Stimulated activated CD4-positive, alpha-beta T cell treated with anti-CD3 and anti-CD28 coated beads, Interleukin-2, amount 100 ng/mL, for 24 hours (primary cell): ENCODE measurements at regions not wholly inside any gene's neighbourhood (a gene's known extent, or its start where the extent isn't known, plus 50 kb on each side); places are given as distances from the start of the nearest gene placed in this dataset.

Experiments
- DNase-seq, 2 donors: peaks; one replicate each; pipeline ENCODE4 v3.0.0-alpha.2; 2020

DNA sequence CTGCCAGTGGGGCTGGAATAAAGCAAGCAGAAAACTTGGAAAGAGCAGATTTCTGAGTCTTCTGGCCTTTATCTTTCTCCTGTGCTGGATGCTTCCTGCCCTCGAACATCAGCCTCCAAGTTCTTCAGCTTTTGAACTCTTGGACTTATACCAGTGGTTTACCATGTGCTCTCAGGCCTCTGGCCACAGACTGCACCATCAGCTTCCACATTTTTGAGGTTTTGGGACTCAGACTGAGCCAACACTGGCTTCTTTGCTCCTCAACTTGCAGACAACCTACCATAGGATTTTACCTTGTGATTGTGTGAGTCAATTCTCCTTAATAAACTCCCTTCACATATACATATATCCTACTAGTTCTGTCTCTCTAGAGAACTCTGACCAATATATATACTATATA lies 706.6 kb downstream of the NR2F2 start:
- no peak for DNase-seq

DNA sequence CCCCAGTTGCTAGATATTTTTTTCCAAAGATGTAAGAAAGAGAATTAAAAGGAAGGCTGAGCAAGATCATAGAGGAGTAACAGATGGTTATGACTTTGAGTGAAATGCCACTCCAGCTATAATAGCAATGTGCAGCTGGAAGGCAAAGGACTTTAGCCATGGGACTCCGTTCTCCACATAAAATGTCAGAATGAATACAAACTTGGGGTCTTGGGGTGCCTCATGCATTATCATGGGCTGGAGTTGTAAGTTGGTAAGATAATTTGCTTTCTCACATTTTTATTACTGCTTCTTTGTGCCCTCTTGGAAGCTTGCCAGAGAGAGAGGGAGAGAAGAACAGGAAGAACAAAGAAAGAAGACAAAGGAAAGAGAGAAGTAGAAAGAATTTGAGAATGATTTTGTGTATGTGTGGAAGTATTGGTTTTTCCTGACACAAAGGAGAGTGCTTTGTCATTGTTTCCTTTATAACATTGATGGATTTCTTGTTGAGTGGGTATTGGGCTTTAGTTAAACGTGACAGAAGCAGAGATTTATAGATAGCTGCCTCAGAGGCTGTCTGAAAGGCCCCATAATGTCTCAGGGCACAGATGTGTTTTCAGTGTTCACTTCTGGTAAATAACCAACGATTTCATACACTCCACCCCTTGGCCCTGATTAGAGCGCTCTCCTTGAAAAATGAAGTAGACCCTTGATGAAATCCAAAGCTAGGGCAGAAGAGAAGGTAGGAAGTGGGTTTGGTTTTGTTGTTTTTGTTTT lies 715.3 kb downstream of the NR2F2 start:
- no peak for DNase-seq

DNA sequence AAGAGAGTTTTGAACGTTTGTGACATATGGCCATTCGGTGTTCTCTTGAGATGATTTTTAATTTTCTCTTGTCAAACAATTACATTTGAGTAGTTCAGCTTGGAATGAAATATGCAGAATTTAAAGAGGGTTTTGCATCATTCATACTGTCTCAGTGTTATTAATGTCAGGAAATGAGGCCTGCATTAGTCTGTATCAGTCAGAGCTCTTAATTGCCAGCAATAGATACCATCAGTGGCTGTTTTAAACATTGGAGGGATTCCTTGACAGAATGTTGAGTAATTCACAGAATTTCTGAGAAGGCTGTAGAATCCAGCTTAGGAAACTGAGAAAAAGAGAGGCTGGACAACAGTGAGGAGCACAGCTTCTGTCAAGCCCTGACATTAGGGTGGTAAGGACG lies 722.0 kb downstream of the NR2F2 start:
- no peak for DNase-seq

DNA sequence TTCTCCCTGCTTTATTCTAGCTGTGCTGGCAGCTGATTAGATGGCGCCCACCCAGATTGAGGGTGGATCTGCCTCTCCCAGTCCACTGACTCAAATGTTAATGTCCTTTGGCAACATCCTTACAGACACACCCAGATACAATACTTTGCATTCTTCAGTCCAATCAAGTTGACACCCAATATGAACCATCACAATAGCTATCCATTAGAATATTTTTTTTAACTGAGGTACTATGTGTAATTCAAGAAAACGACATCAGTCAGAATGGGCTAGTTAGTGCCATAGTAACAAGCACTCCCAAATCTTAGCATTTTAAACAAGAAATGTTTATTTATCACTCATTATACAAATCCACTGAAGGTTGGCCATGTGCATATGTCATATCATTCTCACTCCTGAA lies 723.1 kb downstream of the NR2F2 start:
- no peak for DNase-seq

DNA sequence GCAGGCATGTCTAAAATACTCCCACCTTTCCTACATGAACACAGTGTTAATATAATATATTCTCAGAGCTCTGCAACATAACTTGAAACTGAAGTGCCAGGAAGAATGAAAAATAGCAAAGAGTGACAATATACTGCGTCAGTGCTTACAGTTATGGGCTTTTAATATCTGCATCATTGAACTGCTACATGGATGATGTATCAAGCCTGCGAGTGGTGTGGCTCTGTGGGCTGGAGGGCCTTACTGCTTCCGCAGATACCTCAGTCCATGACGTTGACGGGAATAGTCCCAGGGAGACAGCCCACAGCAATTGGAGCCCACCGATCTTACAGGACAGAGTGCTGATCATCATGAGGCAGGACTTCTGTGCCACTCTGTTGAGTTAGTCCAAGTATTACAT lies 727.0 kb downstream of the NR2F2 start:
- DNase-seq, result no peak

DNA sequence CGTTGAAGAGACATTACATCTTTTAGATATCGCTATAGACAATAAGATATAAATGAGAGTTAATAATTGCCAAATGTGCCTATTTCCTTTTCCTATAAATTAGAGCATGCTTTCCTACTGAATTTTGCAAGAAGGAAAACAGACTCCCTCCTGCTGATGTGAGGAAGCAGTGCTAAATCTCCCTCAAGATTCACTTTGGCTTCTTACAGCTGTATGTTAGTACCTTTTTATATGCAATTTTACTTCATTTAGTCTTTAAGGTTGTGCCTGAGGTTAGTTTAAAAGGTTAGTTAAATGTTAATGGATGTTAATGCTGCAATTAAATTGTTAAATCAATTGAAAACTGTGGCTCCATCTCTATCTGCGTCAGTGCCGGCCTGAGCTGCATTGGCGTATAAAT lies 728.8 kb downstream of the NR2F2 start:
- no peak for DNase-seq

DNA sequence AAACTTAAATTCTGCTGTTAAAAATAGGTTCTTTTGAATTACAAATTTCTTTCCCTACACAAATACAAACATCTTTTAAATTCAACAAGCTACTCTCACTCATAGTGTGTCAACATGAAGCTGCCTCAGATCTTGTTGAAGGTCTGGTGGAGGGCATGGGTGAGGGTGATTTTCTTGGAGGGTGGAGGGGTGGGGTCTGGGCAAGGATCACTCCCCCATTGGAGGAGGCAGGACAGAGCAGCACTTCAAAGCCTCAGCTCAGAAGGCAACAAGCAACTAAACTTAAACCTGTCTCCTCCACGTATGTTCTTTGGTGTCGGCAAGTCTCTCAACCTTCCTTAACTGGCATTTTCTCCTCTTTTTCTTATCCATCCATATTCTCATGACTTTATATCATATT lies 730.9 kb downstream of the NR2F2 start:
- DNase-seq, result no peak

DNA sequence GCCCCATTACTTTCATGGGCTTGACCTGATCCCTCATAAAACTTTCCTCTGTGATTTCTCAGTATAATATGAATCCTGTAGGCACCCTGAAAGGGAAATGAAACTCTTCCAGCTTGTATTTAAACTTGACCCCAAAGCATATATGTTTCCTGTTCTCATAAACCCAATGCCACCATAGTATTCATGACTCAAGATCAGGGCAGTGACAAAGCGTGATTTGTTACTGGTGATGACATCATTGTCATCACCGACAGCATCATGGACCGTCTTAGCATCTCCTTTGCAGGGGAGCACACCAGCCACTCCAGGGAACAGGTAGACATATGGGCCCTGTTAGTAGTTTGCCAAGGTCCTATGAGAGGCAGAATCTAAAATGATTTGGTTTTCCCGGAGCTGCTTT lies 741.2 kb downstream of the NR2F2 start:
- no peak for DNase-seq

DNA sequence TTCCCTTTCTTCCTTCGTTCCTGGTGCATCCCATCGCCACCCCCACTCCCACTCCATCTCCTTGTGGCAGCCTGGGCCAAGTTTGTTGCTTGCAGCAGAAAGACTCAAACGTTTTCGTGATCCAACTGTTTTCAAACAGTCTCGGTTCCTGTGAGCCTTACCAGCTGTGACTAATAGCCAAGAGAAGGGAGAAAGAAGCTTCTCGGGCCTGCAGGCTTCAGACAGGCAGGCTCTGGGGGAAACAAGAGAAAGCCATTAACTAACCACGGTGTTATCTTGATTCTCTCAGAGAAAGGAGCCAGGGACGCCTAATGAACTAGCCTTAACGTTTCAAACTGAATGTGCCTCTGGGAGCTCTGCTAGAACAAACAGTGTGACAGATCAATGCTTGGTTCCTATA lies 742.0 kb downstream of the NR2F2 start:
- no peak for DNase-seq

DNA sequence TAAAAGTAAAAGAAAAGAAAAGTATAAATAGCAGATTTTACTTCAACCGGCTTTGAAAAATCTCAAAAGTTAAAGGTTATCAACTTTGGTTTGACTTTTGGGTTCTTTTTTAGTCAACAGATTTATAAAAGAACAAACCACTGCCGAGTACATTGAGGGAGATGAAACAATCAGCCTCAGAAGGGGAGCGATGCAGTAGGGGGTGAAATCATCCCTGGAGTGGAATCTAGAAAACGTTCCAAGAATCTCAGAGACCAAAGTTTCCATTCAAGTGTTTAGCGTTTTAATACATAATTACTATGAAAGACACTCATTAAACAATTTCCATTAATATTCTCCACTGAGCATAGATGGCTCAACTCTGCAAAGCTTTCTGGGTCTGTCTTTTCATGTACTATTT lies 745.5 kb downstream of the NR2F2 start:
- no peak for DNase-seq

DNA sequence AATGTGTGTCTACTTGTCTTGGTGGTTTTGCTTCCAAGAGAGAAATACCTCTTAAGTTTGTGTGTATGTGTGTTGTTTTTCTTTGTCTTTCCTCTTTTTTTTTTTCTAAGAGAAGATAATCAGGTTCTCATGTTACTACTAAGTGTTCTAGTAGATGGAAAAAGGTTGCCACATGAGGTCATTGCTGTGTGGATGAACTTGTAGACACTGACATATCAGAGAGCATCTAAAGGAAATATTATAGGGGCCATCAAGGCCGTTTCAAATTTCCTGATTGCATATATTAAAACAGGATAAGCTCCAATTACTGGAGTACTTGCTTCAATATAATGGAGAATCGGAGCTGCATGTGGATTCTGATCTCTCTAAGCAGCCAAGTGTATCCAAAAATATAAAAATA lies 747.5 kb downstream of the NR2F2 start:
- DNase-seq, result no peak

DNA sequence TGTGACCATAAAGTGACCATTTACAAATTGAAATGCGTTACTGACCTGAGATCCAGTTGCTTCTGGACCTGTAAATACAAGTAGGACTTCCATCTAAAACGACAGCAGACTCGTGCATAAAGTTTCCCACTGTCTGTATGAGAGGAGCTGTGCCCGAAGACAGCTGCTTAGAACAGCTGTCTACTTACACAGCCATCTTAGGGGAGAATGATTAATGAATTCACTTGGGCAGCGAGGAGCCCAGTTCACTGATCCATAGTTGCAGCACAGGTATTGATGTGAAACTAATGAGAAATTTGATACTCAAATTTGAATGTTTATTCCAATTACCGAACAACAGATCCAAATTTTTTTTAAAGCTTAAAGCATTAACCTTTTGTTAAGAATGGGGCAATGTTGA lies 748.1 kb downstream of the NR2F2 start:
- DNase-seq, result no peak

DNA sequence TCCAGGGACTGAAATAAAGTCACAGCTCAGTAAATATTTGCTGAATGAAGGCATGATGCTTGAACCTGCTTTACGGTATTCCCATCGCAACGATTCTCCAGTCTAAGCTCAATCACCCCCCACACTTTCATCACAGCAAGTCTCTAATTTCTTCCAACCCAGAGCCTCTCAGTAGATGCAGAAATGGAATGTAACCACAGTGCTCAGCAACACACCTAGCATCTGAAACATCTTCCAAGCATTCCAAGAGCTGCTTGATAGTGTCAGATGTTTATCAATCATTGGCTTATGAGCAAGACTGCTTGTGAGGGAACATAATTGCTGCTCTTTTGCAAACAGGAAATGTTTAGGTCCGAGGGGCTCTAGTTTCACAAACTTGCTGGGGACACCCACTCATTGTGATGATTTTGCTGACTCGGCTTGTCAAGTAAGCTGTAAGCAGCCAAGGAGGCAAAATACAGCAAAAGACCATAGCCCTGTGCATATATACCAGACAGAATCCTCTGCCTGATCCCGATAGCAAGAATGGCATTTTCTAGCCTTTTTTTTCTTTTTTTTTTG lies 751.2 kb downstream of the NR2F2 start:
- DNase-seq, result no peak

DNA sequence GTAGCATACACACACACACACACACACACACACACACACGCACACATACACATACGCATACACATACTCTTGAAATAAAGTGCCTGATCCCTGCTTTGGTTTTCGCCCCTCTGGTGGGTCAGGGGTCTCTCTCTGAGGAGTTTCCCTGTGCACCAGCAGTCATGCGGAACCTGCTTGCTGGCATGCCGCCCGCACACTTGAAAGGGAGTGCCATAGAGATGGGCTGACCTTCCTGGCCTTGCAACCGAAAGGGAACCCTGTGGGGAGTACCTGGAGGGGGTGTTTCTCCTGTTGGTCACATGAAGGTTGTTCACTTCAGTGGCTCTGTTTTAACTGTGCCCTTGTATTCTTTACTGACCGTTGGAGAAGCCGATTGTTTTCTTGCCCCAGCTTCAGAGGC lies 752.3 kb downstream of the NR2F2 start:
- DNase-seq, result no peak

DNA sequence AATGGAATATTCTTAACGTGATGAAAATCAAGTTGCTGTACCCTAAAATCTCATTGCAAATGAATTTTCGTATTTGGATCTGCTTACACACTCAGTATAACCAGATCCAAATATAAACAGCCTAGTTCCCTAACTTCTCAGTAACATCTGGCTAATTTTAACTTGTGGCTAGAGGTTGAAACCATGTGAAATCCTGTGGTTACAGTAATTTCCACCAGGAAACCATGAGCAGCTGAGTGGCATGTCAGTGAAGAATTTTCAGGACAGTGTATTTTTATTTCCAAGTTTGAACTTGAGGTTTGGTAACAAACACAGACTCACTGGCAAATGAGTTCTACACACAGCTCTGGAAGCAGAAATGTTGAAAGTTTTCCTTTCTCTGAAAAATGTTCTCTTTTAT lies 754.1 kb downstream of the NR2F2 start:
- DNase-seq, result no peak

DNA sequence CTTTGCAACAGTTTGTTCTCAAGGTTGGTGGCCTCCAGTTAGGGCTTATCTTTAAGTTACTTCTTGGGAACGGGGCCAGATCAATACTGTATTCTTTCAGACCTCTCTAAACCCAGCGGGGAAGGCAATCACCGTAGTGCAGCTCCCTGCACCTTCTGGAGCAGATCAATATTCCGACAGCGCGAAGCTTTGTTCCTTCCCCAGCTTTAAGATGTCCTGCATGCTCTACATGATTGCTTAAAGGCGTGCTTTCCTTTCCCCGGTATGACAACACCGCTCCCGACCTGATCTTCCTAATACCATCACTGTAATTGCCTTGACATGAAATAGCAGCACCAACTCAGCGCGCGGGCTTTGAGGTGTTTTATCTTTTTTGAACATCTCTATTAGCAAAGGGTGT lies 755.2 kb downstream of the NR2F2 start:
- no peak for DNase-seq

DNA sequence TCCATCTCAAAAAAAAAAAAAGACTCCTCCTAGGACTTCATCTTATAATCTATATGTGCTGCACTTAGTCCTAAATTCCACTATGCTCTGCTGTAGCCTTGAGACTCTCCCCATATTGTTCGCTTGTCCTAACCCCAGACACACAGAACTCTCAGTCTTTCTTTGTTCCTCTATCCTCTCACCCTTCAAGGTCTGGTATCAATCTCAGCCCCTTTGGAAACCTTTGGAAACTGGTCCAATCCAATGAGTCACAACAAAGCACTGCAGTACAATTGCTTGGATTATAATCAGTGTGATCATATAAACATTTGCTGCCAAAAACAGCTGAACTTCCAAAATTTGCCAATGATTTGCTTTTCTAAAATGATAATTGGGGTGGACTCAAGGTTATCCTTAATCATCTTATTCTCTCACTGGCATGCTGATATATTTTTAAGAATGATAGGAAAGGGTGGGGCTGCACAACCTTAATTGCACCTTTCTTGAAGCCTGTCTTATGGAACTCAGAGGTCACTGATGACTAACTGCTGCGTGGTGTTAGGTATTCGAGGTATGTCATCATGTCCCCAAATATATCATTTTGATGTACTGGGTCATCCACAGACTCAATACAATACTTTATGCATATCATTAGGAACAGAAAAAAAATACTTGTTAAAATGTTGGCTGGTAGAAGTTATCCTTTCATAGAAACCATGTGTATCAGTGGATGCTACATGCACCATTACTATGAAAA lies 756.7 kb downstream of the NR2F2 start:
- no peak for DNase-seq

DNA sequence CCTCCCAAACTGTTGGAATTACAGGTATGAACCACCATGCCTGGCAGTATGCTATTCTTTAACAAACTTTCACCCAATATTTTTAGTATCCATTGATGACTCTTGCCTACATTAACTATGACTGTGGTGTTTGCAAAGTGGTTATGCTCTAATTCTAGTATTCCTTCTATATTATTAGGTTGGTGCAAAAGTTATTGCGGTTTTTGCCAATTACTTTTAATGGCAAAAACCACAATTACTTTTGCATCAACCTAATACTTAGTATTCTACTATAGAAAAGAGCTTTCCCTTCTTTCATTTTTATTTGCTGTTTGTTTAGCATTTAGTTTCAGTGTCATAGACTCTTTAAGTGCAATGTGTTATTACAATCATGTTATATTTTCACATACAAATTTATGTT lies 760.6 kb downstream of the NR2F2 start:
- DNase-seq, result no peak

DNA sequence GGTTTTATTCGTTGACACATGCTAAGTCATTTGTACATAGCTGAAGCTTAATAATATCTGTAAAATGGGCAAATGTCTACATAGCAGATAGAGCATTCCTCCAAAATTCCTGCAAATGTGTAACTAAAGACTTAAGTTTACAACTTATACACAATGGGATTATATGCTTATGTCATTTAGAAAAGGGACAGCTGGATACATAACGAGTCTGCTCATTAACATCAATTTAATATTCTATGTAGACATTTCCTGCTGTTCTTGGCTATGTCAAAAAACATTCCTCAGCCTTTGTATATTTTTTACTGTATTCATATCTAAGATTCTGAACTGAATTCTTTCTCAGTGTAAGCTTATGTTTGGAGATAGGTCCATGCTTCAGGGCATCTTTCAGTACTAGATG lies 762.2 kb downstream of the NR2F2 start:
- DNase-seq, result no peak

DNA sequence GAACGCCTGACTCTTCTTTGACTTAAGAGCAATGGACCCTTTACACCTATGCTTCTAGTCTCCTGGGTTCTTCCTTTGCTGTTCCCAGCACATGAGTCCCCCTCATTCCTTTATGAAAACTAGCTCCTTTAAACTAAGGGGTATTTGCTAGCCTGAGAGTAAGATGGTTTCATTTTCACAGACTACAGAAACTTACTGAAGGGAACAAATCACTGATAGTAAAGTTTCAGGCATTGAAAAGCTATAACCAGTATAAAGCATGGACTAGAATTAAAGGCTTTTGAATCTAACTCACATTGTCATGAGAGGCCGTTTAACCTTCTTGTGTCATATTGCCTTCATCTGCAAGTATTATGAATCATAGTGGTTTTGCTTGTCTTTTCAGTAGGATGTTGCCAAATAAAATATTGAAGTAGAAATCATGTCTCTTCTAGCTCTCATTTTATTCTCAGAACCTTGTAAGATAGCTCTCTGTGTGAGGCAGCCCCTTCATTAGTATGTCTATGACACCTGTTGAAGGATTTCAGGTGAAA lies 765.9 kb downstream of the NR2F2 start:
- no peak for DNase-seq

DNA sequence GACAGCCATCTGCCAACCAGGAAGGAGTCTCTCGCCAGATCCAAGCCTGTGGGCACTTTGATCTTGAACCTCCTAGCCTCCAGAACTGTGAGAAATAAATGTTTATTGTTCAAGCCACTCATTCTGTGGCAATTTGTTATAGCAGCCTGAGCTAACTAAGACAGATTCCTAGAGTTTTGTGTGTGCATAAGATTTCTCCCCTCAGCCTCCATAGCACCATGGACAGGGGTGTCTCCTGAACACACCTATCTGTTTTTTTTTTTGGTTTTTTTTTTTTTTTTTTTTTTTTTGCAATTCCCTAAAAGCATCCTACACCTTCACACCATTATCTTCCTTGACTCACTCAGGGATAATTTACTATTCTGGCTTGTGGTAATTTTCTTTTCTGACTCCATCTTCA lies 768.5 kb downstream of the NR2F2 start:
- DNase-seq, result no peak

DNA sequence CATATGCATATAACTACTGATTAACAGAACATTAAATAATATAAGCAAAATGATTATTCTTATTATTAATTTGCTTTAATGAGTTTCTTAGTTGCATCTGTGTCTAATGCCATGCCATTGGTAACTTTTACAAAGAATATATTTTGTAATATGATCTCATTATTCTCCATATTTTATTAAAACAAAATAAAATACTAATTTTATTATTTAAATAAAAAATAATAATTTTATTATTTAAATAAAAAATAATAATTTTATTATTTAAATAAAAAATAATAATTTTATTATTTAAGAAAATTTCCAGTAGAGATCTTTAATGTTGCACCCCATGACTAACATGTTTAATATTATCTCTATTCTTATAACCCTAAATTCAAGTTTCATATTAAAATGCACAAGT lies 771.1 kb downstream of the NR2F2 start:
- no peak for DNase-seq

DNA sequence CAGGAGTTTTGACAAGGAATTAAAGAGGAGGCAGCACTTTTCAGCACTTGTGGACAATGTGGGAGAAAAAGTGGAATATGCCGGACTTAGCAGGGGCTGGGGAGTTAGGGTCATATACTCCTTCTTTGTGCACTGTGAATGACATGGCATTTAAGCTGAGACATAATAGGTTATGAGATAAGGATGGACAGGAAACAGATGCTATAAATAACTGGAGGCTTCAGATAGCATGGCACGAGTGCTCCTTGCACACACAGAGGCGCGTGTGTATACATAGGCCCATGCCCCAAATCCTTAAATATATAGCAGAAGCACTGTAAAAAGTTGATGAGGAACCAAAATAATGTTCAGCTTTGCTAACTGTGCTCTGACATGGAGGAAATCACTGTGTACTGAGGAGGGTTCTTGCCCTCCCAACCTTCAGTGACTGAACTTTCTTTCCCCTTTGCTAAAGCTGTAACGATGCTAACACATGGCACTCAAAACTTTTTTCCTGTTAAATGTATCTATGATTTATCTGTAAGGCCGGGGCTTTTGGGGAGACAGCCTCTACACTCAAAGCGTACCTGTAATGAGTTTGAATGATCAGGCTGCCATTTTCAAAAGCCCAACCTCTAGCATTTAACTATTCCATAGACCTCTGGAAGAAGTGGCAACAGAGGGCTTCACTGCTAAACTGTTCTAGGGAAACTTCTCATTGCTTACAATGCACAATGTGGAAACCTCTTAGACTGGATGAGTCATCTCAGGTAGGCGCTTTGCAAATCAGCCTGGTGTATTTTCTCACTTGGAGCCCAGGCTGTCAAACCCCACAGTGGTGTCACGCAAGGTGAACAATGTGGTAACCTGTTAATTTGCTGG lies 784.6 kb downstream of the NR2F2 start:
- DNase-seq, result no peak

DNA sequence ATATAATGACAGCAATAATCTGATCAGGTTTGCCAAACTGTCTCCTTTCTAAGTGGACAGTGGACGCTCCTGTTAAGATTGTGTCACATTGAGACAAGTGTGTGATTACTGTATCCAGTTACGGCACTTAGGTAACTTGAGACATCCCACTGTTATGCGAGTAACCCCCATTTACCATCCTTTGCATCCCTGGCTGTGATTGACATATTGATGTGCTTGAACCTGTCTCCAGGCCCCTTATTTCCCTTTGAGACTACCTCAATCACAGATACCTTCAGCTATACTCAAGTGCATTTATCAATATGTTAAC lies 785.2 kb downstream of the NR2F2 start:
- no peak for DNase-seq
